Liver (tissue), 8 donors: ENCODE measurements at regions not wholly inside any gene's neighbourhood (a gene's known extent, or its start where the extent isn't known, plus 50 kb on each side); places are given as distances from the start of the nearest gene placed in this dataset.

Experiments used
- DNase-seq: peaks from one replicate; pipeline ENCODE4 v3.0.0-alpha.2; 2017; ENCODE audit warnings: low spot score
- H3K27ac ChIP-seq, 2 donors: one replicate each; pipeline ENCODE4 v1.7.0; 2013; ENCODE audit warnings: inconsistent platforms in 2 of 2, low read length in 2 of 2, control low read depth in 1 of 2, low read depth in 1 of 2, mild to moderate bottlenecking in 1 of 2
- H3K27me3 ChIP-seq, 4 donors: one replicate each; pipeline versions ENCODE4 v1.6.1 to v1.7.0; 2013; ENCODE audit warnings: low read length in 3 of 4, inconsistent platforms in 1 of 4, mild to moderate bottlenecking in 1 of 4, moderate library complexity in 1 of 4; ENCODE audit not compliant: control insufficient read depth in 4 of 4, insufficient read depth in 4 of 4
- H3K36me3 ChIP-seq, 4 donors: one replicate each; pipeline versions ENCODE4 v1.6.1 to v1.7.0; 2013; ENCODE audit warnings: low read length in 3 of 4, mild to moderate bottlenecking in 3 of 4, low read depth in 1 of 4, moderate library complexity in 1 of 4; ENCODE audit not compliant: control insufficient read depth in 4 of 4, insufficient read depth in 3 of 4
- H3K4me1 ChIP-seq, 4 donors: one replicate each; pipeline versions ENCODE4 v1.6.1 to v1.7.0; 2013; ENCODE audit warnings: low read length in 3 of 4, mild to moderate bottlenecking in 3 of 4, moderate library complexity in 1 of 4; ENCODE audit not compliant: control insufficient read depth in 4 of 4, insufficient read depth in 4 of 4
- H3K4me3 ChIP-seq, 3 donors: one replicate each; pipeline versions ENCODE4 v1.6.1 to v1.7.0; 2013; ENCODE audit warnings: low read length in 3 of 3, control low read depth in 1 of 3, low read depth in 1 of 3, mild to moderate bottlenecking in 1 of 3
- H3K9ac ChIP-seq, 2 donors: one replicate each; pipeline ENCODE4 v1.7.0; 2013; ENCODE audit warnings: low read length in 2 of 2, mild to moderate bottlenecking in 2 of 2, moderate library complexity in 2 of 2, control low read depth in 1 of 2, low read depth in 1 of 2
- H3K9me3 ChIP-seq, 4 donors: one replicate each; pipeline versions ENCODE4 v1.6.1 to v1.7.0; 2013; ENCODE audit warnings: low read length in 3 of 4; ENCODE audit not compliant: control insufficient read depth in 4 of 4
- ATF3 ChIP-seq: IDR thresholded peaks from 2 replicates; pipeline ENCODE4 v1.6.1; 2016; ENCODE audit warnings: antibody characterized with exemption
- CTCF ChIP-seq: fragments of 150-350 bp; IDR thresholded peaks from 2 replicates; pipeline ENCODE4 v1.5.1; 2017; ENCODE audit warnings: improper control_type of control experiment, low read depth, low read length; ENCODE audit not compliant: missing input control
- EGR1 ChIP-seq, 2 donors: IDR thresholded peaks; 2 replicates each; pipeline ENCODE4 v1.6.1; 2016 to 2018; ENCODE audit warnings: antibody characterized with exemption in 2 of 2, low read depth in 2 of 2
- FOXA1 ChIP-seq: IDR thresholded peaks from 2 replicates; pipeline ENCODE4 v1.6.1; 2016; ENCODE audit warnings: antibody characterized with exemption
- GABPA ChIP-seq, 2 donors: IDR thresholded peaks in 1 of 2; conservative IDR thresholded peaks in 1 of 2; 2 replicates each; pipeline ENCODE4 v1.6.1; 2016; ENCODE audit warnings: antibody characterized with exemption in 2 of 2, mild to moderate bottlenecking in 1 of 2, moderate library complexity in 1 of 2
- HNF4G ChIP-seq: IDR thresholded peaks from 2 replicates; pipeline ENCODE4 v1.6.1; 2016; ENCODE audit warnings: antibody characterized with exemption
- JUND ChIP-seq, 2 donors: IDR thresholded peaks; 2 replicates each; pipeline ENCODE4 v1.6.1; 2016; ENCODE audit warnings: antibody characterized with exemption in 2 of 2
- MAX ChIP-seq: IDR thresholded peaks from 2 replicates; pipeline ENCODE4 v1.6.1; 2016; ENCODE audit warnings: antibody characterized with exemption
- NR2F2 ChIP-seq: IDR thresholded peaks from 2 replicates; pipeline ENCODE4 v1.6.1; 2016; ENCODE audit warnings: antibody characterized with exemption
- RAD21 ChIP-seq, 2 donors: IDR thresholded peaks; 2 replicates each; pipeline ENCODE4 v1.6.1; 2016; ENCODE audit warnings: antibody characterized with exemption in 2 of 2, mild to moderate bottlenecking in 2 of 2
- REST ChIP-seq: IDR thresholded peaks from 2 replicates; pipeline ENCODE4 v1.6.1; 2016; ENCODE audit warnings: antibody characterized with exemption, mild to moderate bottlenecking
- RXRA ChIP-seq, 2 donors: IDR thresholded peaks; 2 replicates each; pipeline ENCODE4 v1.6.1; 2017 to 2018; ENCODE audit warnings: antibody characterized with exemption in 2 of 2, mild to moderate bottlenecking in 1 of 2
- SP1 ChIP-seq: IDR thresholded peaks from 2 replicates; pipeline ENCODE4 v1.6.1; 2018; ENCODE audit warnings: antibody characterized with exemption, mild to moderate bottlenecking
- TAF1 ChIP-seq: conservative IDR thresholded peaks from 2 replicates; pipeline ENCODE4 v1.6.1; 2016; ENCODE audit warnings: antibody characterized with exemption, mild to moderate bottlenecking
- YY1 ChIP-seq: IDR thresholded peaks from 2 replicates; pipeline ENCODE4 v1.6.1; 2016; ENCODE audit warnings: antibody characterized with exemption, mild to moderate bottlenecking
- ZBTB33 ChIP-seq: IDR thresholded peaks from 2 replicates; pipeline ENCODE4 v1.6.1; 2016; ENCODE audit warnings: antibody characterized with exemption
- WGBS: extraction: QIAGEN DNeasy Blood & Tissue Kit; methylation state at CpG from one replicate; pipeline ENCODE4 v1.1.7; 2013; 5-methylcytosine and 5-hydroxymethylcytosine counted together
- donor health status: healthy.
- donor health status: healthy.
- donor health status: healthy.
- donor health status: healthy.
- donor health status: healthy.

- TF ChIP-seq ATF3 (no peak), MAX (no peak), FOXA1 (no peak)
Observed at GRCh38 chr7:33760146-33760545, 145.2 kb upstream of the BMPER start (continued).

GRCh38 chr7:33760834-33761233 is 144.5 kb upstream of the BMPER start:
- no peak overlapping the region for H3K9ac ChIP-seq
- no peak overlapping the region for H3K4me3 ChIP-seq
- H3K36me3 ChIP-seq: no peaks in the 10 kb centered on the region
- no peak for DNase-seq
- 64% methylated on average over 3 of the region's 3 CpGs for WGBS
- H3K9me3 ChIP-seq: peaks cover 0 to 2% (median 0%) of the 10 kb centered on the region in 4 donors
- peaks cover 0 to 3% (median 0%) of the 10 kb centered on the region in 4 donors for H3K27me3 ChIP-seq
- peak in 1 of 2 donors; percentile 5 for TF ChIP-seq RAD21 (IDR thresholded peaks at IDR 0.05)
- no peak for TF ChIP-seq MAX
- peak; percentile 18 for TF ChIP-seq NR2F2
- TF ChIP-seq TAF1: no peak
- TF ChIP-seq RXRA (IDR thresholded peaks at IDR 0.05): no peak
- no peak for TF ChIP-seq SP1
- no peaks in the 10 kb centered on the region for H3K4me1 ChIP-seq
- no peak overlapping the region for H3K27ac ChIP-seq

- no peak overlapping the region for H3K9ac ChIP-seq
- TF ChIP-seq GABPA (IDR thresholded peaks at IDR 0.05 in 1 of 2, conservative IDR thresholded peaks at IDR 0.05 in 1 of 2): no peak
- no peak for TF ChIP-seq RAD21 (IDR thresholded peaks at IDR 0.05)
- no peak for TF ChIP-seq YY1
- TF ChIP-seq JUND (IDR thresholded peaks at IDR 0.05): no peak
- TF ChIP-seq REST: no peak
- TF ChIP-seq EGR1 (IDR thresholded peaks at IDR 0.05; ENCODE audit: low read depth in 2 of 2): no peak
- no peak for TF ChIP-seq FOXA1
- no peak for TF ChIP-seq HNF4G
- TF ChIP-seq CTCF: no peak
- no peak for TF ChIP-seq ATF3
- no peak for TF ChIP-seq ZBTB33
- TF ChIP-seq MAX: no peak
- no peak for TF ChIP-seq TAF1
- no peak overlapping the region for H3K27ac ChIP-seq
- no peak overlapping the region for H3K4me3 ChIP-seq
- WGBS: 86% methylated on average over 7 of the region's 7 CpGs
- no peak for DNase-seq
- H3K27me3 ChIP-seq: peaks cover 0 to 3% (median 0%) of the 10 kb centered on the region in 4 donors
- H3K4me1 ChIP-seq: no peaks in the 10 kb centered on the region
- peaks cover 0 to 2% (median 0%) of the 10 kb centered on the region in 4 donors for H3K9me3 ChIP-seq
- no peaks in the 10 kb centered on the region for H3K36me3 ChIP-seq
Observed at GRCh38 chr7:33761449-33762080, 143.8 kb upstream of the BMPER start.
